ENCODE measurements at regions not wholly inside any gene's neighbourhood (a gene's known extent, or its start where the extent isn't known, plus 50 kb on each side); places are given as distances from the start of the nearest gene placed in this dataset.

DNA sequence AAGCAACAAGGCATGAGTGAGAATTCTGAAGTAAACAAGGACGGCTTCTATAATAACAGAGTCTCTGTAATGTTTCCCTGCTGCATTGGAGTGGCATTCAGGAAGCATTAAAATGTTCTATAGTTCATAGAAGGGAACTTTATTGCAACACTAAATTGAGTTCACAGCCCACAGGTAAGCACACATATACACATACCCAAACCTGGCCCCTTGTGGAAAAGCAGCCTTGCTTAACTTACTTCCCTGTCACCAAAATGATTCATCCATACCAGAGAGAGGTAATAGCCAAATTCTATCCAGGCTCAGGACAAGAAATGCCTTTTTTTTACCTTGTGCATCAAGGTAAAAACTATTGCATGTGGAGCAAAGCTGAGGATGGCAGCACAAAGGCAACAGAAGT, 241.4 kb downstream of the HHIPL2 start:
- TF ChIP-seq, protein P1, sequence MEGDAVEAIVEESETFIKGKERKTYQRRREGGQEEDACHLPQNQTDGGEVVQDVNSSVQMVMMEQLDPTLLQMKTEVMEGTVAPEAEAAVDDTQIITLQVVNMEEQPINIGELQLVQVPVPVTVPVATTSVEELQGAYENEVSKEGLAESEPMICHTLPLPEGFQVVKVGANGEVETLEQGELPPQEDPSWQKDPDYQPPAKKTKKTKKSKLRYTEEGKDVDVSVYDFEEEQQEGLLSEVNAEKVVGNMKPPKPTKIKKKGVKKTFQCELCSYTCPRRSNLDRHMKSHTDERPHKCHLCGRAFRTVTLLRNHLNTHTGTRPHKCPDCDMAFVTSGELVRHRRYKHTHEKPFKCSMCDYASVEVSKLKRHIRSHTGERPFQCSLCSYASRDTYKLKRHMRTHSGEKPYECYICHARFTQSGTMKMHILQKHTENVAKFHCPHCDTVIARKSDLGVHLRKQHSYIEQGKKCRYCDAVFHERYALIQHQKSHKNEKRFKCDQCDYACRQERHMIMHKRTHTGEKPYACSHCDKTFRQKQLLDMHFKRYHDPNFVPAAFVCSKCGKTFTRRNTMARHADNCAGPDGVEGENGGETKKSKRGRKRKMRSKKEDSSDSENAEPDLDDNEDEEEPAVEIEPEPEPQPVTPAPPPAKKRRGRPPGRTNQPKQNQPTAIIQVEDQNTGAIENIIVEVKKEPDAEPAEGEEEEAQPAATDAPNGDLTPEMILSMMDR (IDR thresholded peaks at IDR 0.05), result no peak
- TF ChIP-seq POLR2A (IDR thresholded peaks at IDR 0.05), result no peak
- TF ChIP-seq EP300 (IDR thresholded peaks at IDR 0.05), result no peak
- TF ChIP-seq POLR2AphosphoS5 (IDR thresholded peaks at IDR 0.05), result no peak

Measured in stomach (tissue), 4 donors.